ENCODE measurements at regions not wholly inside any gene's neighbourhood (a gene's known extent, or its start where the extent isn't known, plus 50 kb on each side); places are given as distances from the start of the nearest gene placed in this dataset.

GRCh38 chr9:135413086-135413375 is 66.6 kb upstream of the PPP1R26 start:
- no peak for TF ChIP-seq CTCF (conservative IDR thresholded peaks at IDR 0.05; ENCODE audit: low read depth, low read length)
- H3K4me3 ChIP-seq (ENCODE audit: low read depth, low read length) = no peak overlapping the region
- DNase-seq (ENCODE audit: low read depth) = no peak

DNA sequence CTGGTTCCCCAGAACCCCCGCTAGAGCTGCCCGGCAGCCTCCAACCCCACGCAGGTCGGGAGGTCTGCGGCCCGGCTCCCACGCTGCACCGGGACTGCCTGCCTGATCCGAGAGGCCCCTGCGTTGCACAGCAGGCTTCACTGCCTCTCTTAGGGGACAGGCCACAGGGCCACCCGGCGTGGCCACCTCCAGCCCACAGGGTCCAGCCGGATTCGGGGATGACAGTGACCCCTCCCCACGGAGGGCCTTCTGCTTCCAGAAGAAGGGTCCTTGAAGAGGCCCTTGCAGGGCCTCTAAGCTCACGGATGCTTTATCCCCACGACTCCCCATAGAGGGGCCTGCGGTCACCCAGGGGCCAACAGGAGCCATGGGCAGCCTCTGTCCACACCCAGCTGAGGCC is 66.1 kb upstream of the PPP1R26 start:
- TF ChIP-seq CTCF (conservative IDR thresholded peaks at IDR 0.05; ENCODE audit: low read depth, low read length) = no peak
- no peak for DNase-seq (ENCODE audit: low read depth)
- no peak overlapping the region for H3K4me3 ChIP-seq (ENCODE audit: low read depth, low read length)

- H3K4me3 ChIP-seq (ENCODE audit: low read depth, low read length) = no peak overlapping the region
- no peak for DNase-seq (ENCODE audit: low read depth)
These were observed 65.3 kb upstream of the PPP1R26 start for GRCh38 chr9:135414293-135414692.

DNA sequence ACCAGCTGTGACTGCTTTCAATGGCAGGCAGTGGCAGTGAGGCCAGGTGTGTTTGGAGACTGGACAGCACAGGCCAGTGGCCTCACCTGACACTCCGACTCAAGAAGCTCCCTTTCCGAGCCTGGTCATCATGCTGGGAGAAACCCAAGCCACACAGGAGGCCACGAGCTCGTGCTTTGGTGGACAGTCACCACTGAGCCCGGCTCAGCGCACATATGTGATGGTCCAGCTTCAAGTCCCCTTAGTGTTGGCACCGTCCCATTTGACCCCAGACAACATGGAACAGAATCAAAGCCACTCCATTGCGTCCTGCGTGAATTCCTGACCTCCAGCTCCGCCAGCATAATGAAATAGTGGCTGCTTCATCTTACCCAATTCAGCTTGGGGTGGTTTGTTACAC is 64.0 kb upstream of the PPP1R26 start:
- H3K4me3 ChIP-seq (ENCODE audit: low read depth, low read length) = no peak overlapping the region
- TF ChIP-seq CTCF (conservative IDR thresholded peaks at IDR 0.05; ENCODE audit: low read depth, low read length) = no peak
- no peak for DNase-seq (ENCODE audit: low read depth)

More at GRCh38 chr9:135414293-135414692, 65.3 kb upstream of the PPP1R26 start:
- TF ChIP-seq CTCF (conservative IDR thresholded peaks at IDR 0.05; ENCODE audit: low read depth, low read length) = no peak

DNA sequence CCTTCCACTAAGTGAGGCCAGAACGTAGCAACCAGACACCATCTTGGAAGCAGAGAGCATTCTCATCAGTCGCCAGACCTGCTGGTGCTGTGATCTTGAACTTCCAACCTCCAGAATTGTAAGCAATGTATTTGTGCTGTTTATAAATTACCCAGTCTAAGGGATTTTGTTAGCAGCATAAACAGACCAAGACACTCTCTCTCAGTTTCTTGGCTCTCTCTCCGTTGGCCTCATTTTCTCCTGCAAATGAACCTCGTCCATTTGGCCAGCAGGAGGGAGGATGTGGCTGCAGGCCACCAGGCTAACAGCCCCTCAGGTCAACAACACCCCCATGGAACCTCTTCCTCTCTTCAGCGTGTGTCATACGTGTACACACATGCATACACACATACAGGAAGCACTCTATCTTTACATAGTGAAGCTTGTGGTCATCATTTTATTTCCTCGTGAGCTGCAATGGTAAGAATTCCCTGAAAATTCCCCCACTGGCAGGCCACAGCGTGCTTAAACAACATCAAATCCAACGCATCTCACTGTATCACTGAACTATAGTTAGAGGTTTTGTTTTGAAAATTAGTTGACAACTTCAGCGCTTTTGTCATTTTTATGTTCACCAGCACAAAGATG is 62.8 kb upstream of the PPP1R26 start:
- DNase-seq (ENCODE audit: low read depth) = no peak
- no peak for TF ChIP-seq CTCF (conservative IDR thresholded peaks at IDR 0.05; ENCODE audit: low read depth, low read length)
- H3K4me3 ChIP-seq (ENCODE audit: low read depth, low read length) = no peak overlapping the region

DNA sequence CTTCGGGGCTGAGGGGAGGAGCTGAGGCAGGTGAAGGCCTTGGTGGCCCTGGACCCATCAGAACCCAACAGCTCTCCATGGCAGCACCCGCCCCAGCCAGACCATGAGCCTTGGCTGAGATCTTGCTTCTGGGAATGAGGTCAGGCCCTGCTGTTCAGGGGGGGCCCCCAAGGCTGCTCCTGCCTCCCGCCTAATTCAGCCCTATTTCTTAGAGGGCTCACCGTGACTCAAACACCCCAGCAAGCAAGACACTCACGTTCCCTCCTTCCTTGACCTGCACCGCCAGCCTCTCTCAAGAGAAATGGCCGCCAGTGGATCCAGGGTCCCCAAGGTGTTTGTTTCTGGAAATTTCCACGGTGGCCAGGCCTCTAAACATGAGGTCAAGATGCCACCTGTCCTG is 61.4 kb upstream of the PPP1R26 start:
- H3K4me3 ChIP-seq (ENCODE audit: low read depth, low read length) = no peak overlapping the region
- TF ChIP-seq CTCF (conservative IDR thresholded peaks at IDR 0.05; ENCODE audit: low read depth, low read length) = no peak
- DNase-seq (ENCODE audit: low read depth) = no peak

DNA sequence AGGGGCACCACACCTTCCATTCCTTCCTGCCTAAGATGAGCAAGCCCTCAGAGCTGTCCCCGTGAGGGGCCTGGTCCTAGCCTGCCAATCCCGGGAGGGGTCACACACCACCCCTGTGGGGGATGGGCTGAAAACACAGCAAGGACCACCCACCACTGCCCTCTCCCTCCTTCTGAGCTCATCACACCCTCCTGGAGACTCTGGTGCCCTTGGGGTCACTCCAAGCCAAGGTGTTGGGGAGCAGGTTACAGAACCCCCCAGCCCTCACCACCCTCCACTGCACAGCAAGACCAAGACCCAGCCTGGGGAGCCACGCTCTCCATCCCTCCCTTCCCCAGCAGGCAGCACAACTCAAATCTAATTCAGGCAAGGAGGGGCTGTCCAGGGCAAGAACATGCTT is 60.5 kb upstream of the PPP1R26 start:
- DNase-seq (ENCODE audit: low read depth) = no peak
- TF ChIP-seq CTCF (conservative IDR thresholded peaks at IDR 0.05; ENCODE audit: low read depth, low read length) = no peak
- no peak overlapping the region for H3K4me3 ChIP-seq (ENCODE audit: low read depth, low read length)

Measured in epithelial cell of proximal tubule (primary cell).